ENCODE measurements at regions not wholly inside any gene's neighbourhood (a gene's known extent, or its start where the extent isn't known, plus 50 kb on each side); places are given as distances from the start of the nearest gene placed in this dataset.

DNA sequence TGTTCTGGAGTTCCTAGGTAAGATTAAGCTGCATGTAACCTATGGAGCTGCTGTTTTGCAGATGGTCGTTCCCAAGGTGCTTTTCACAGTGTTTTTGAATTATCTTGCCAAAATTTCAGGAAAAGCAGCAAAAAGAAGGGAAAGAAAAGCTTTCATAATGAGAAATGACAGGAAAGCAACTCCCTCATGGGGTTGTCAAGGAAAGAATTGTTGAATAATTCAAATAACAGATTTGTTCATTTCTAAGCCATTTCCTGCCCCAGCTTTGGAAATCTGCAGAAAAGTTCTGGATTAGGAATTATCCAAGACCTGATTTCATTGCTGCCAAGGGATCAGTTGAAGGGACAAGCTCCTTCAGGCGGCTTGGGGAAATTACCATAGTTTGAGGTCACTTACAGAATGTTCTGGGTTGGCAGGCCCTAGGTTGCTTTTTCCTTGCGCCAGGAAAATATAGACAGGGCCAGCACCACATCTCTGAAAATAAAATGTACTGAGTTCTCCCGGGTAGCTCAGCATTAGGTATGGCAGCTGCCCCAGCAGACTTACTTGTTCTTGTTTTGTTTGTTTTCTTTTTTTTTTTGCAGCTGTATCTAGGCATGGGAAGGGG, 354.7 kb downstream of the STIM2 start:
- ATAC-seq (no peak), DNase-seq (no peak), FAIRE-seq (no peak)
- no peak overlapping the region for H3K27ac ChIP-seq
- TF ChIP-seq, protein P1, sequence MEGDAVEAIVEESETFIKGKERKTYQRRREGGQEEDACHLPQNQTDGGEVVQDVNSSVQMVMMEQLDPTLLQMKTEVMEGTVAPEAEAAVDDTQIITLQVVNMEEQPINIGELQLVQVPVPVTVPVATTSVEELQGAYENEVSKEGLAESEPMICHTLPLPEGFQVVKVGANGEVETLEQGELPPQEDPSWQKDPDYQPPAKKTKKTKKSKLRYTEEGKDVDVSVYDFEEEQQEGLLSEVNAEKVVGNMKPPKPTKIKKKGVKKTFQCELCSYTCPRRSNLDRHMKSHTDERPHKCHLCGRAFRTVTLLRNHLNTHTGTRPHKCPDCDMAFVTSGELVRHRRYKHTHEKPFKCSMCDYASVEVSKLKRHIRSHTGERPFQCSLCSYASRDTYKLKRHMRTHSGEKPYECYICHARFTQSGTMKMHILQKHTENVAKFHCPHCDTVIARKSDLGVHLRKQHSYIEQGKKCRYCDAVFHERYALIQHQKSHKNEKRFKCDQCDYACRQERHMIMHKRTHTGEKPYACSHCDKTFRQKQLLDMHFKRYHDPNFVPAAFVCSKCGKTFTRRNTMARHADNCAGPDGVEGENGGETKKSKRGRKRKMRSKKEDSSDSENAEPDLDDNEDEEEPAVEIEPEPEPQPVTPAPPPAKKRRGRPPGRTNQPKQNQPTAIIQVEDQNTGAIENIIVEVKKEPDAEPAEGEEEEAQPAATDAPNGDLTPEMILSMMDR (IDR thresholded peaks at IDR 0.05): no peak
- H3K4me1 ChIP-seq: no peaks in the 10 kb centered on the region
- H3K4me3 ChIP-seq: no peak overlapping the region
- no peaks in the 10 kb centered on the region for H3K27me3 ChIP-seq
- no peaks in the 10 kb centered on the region for H3K36me3 ChIP-seq
- no peaks in the 10 kb centered on the region for H3K9me3 ChIP-seq
- WGBS, 2 donors: 61 to 67% methylated on average over 4 of the region's 4 CpGs
- intact Hi-C loops (cut with DNase I): no loop called here

DNA sequence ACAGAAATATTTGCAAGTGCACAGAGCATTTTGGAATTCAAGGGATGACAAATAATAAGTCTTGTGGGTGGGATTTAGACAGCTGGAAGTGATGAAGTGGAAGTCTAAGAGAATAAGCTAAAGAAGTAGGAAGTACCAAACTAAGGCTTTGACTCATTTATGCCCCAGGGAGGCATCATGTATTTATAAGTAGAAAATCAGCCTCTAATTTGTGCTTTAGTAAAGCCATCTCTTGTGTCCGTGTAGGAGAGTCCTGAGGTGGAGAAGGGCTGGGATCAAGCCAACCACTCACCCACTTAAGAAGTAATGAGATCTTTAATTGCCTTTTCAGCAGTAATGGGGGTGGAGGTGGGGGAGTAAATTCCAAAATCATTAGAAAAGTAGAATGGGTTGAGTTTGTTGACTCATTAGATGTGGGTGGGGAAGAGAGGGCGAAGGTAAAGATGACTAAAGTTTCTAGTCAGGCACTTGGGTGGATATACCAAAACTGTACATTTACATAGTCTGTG, 356.7 kb downstream of the STIM2 start:
- Histone ChIP-seq H3K36me3 (no peaks in the 10 kb centered on the region), H3K4me1 (no peaks in the 10 kb centered on the region), H3K4me3 (no peak overlapping the region), H3K27ac (no peak overlapping the region), H3K9me3 (no peaks in the 10 kb centered on the region), H3K27me3 (no peaks in the 10 kb centered on the region)
- TF ChIP-seq, protein P1 (IDR thresholded peaks at IDR 0.05): no peak
- FAIRE-seq (no peak), ATAC-seq (no peak), DNase-seq (no peak)
- intact Hi-C loops (cut with DNase I): no loop called here
- 51 to 65% methylated on average over 2 of the region's 2 CpGs for WGBS, 2 donors

DNA sequence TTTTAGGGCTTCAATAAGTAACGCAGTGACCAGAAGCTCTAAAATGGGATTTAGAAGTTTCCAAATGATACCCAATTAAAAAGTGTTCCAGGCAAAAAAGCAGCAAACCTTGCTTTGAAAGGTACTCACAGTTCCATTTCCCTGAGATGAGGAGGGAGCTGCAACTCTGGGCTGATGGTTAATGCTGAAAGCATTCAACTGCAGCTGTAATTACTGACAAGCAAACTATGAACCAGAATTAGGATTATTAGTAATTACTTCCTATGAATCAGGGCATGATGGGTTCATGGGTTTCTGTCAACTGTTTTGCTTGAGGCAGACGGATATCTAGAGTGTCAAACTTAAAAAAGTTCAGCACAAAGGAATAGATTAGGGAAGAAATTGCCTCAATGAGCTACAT, 357.4 kb downstream of the STIM2 start:
- FAIRE-seq (no peak), ATAC-seq (no peak), DNase-seq (no peak)
- Histone ChIP-seq H3K4me3 (no peak overlapping the region), H3K27me3 (no peaks in the 10 kb centered on the region), H3K36me3 (no peaks in the 10 kb centered on the region), H3K9me3 (no peaks in the 10 kb centered on the region), H3K27ac (no peak overlapping the region), H3K4me1 (no peaks in the 10 kb centered on the region)
- 59 to 70% methylated on average over 2 of the region's 2 CpGs for WGBS, 2 donors
- intact Hi-C loops (cut with DNase I): no loop called here
- TF ChIP-seq, protein P1 (IDR thresholded peaks at IDR 0.05): no peak

DNA sequence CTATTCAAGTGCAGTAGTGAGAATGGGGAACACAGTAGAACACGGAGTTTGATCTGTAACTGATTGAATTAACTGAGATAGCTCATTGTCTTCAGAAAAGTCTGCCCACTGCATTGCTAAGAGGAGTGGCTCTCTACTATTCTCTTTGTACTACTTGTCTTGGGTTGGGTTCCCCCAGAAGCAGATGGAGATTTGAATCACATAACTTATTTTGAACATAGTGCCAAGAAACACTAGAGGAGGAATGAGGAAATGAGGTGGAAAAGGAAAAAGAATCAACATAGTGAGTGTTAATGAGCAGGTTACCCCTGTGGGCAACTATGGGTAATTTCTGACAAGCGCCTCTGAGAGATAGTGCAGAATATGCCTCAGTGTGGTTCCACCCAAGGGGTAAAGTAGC, 362.7 kb downstream of the STIM2 start:
- H3K4me1 ChIP-seq: no peaks in the 10 kb centered on the region
- ATAC-seq (no peak), DNase-seq (no peak), FAIRE-seq (no peak)
- no peak overlapping the region for H3K4me3 ChIP-seq
- TF ChIP-seq, protein P1 (IDR thresholded peaks at IDR 0.05): no peak
- no peaks in the 10 kb centered on the region for H3K27me3 ChIP-seq
- WGBS, 2 donors: 65 to 69% methylated on average over 2 of the region's 2 CpGs
- no peak overlapping the region for H3K27ac ChIP-seq
- intact Hi-C loops (cut with DNase I): no loop called here
- no peaks in the 10 kb centered on the region for H3K36me3 ChIP-seq
- H3K9me3 ChIP-seq: no peaks in the 10 kb centered on the region

DNA sequence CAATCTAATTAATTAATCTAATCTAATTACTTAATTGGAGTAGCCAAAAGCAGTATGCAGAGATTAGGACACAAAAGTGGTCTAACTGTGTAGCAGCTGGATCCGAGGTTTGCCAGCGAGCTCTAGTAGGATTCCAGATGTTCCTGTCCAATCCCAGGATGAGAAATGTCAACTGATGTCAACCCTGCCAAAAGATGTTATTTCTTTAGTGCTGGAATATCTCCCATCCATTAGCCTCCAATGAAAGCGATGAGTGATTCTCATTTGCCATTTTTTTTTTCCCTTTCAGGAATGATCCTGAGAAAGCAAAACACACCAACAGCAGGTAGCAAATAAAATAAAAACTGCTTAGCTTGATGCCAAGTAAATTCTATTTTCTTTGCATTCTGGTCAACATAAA, 372.9 kb downstream of the STIM2 start:
- no peak overlapping the region for H3K27ac ChIP-seq
- no peaks in the 10 kb centered on the region for H3K27me3 ChIP-seq
- no peaks in the 10 kb centered on the region for H3K9me3 ChIP-seq
- H3K36me3 ChIP-seq: no peaks in the 10 kb centered on the region
- 67 to 86% methylated on average over 3 of the region's 3 CpGs for WGBS, 2 donors
- intact Hi-C loops (cut with DNase I): no loop called here
- DNase-seq (no peak), ATAC-seq (no peak), FAIRE-seq (no peak)
- no peak overlapping the region for H3K4me3 ChIP-seq
- TF ChIP-seq, protein P1 (IDR thresholded peaks at IDR 0.05): no peak
- no peaks in the 10 kb centered on the region for H3K4me1 ChIP-seq
